ENCODE measurements at regions not wholly inside any gene's neighbourhood (a gene's known extent, or its start where the extent isn't known, plus 50 kb on each side); places are given as distances from the start of the nearest gene placed in this dataset.

DNA sequence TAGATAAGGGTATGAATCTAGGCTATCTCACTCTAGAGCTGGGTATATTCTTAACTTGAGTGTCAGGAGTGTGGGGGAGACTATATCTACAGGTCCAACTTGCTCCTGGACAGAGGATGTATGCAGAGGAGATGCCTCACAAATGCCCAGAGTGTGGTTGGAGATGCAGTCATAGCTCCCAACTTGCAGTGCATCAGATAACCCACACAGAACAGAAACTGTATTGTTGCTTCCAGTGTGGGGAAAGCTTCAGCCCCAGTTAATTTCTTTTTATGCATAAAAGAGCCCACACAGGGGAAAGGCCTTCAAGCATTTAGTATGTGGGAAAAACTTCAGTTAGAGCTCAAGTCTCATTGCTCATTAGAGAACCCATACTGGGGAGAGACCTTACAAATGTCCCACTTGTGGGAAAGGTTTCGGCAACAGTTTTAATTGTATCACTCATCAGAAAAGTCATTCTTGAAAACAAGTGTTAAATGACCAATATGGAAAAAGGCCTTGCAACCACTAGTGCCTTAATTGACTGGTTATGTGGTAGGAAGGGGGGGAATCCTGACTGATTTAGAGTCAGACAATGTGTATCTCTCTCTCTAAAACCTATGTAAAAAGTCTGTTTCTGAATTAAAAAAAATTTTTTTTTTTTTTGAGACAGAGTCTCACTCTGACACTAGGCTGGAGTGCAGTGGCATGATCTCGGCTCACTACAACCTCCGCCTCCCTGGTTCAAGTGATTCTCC lies 67.9 kb downstream of the EBNA1BP2 start:
- TF ChIP-seq POLR2A (IDR thresholded peaks at IDR 0.05) (no peak), CTCF (IDR thresholded peaks at IDR 0.05) (no peak)
